DND-41 (cell line): ENCODE measurements at regions not wholly inside any gene's neighbourhood (a gene's known extent, or its start where the extent isn't known, plus 50 kb on each side); places are given as distances from the start of the nearest gene placed in this dataset.

ENCODE experiments used
- ATAC-seq: fragments of 200-7000 bp; cut with Tn5 transposase; 3 replicates; pipeline ENCODE4 v1.9.1; 2021; ENCODE audit warnings: low read depth; ENCODE audit not compliant: insufficient read depth
- DNase-seq: peaks from one replicate; pipeline ENCODE4 v3.0.0-alpha.2; 2020
- H2AFZ ChIP-seq: 2 replicates; pipeline ENCODE4 v1.6.0; 2012; ENCODE audit warnings: low read depth, low read length
- H3K27ac ChIP-seq: 2 replicates; pipeline ENCODE4 v1.5.1; 2012; ENCODE audit warnings: low read length, inconsistent platforms
- H3K27me3 ChIP-seq: fragments of 200-600 bp; sonication (generic); 2 replicates; pipeline ENCODE4 v1.6.0; 2012; ENCODE audit warnings: low read length, mild to moderate bottlenecking, inconsistent platforms; ENCODE audit not compliant: insufficient read depth, poor library complexity
- H3K36me3 ChIP-seq: 2 replicates; pipeline ENCODE4 v1.5.1; 2012; ENCODE audit warnings: low read length, inconsistent platforms; ENCODE audit not compliant: insufficient read depth
- H3K4me1 ChIP-seq: 2 replicates; pipeline ENCODE4 v1.5.1; 2012; ENCODE audit warnings: mild to moderate bottlenecking, low read length; ENCODE audit not compliant: insufficient read depth
- H3K4me2 ChIP-seq: 2 replicates; pipeline ENCODE4 v1.6.0; 2012; ENCODE audit warnings: mild to moderate bottlenecking, moderate library complexity, low read length, inconsistent platforms; ENCODE audit not compliant: insufficient read depth
- H3K4me3 ChIP-seq, 2 experiments: fragments of 200-600 bp in 1 of 2; shearing (Covaris generic) in 1 of 2; 2 replicates each; pipeline ENCODE4 v1.5.1; 2012 to 2016; ENCODE audit warnings: inconsistent platforms in 2 of 2, low read length in 2 of 2, mild to moderate bottlenecking in 2 of 2, low read depth in 1 of 2, moderate library complexity in 1 of 2
- H3K79me2 ChIP-seq: 2 replicates; pipeline ENCODE4 v1.6.0; 2012; ENCODE audit warnings: low read length, inconsistent platforms; ENCODE audit not compliant: insufficient read depth
- H3K9ac ChIP-seq: 2 replicates; pipeline ENCODE4 v1.6.0; 2012; ENCODE audit warnings: low read depth, mild to moderate bottlenecking, inconsistent platforms, low read length, moderate library complexity
- H3K9me3 ChIP-seq: 2 replicates; pipeline ENCODE4 v1.5.1; 2012; ENCODE audit warnings: low read length, moderate library complexity, mild to moderate bottlenecking, inconsistent platforms; ENCODE audit not compliant: insufficient read depth, severe bottlenecking
- H4K20me1 ChIP-seq: 2 replicates; pipeline ENCODE4 v1.6.0; 2012; ENCODE audit warnings: low read length; ENCODE audit not compliant: insufficient read depth
- CTCF ChIP-seq: IDR thresholded peaks from 2 replicates; pipeline ENCODE4 v1.5.1; 2012; ENCODE audit warnings: borderline replicate concordance, low read length, moderate library complexity, mild to moderate bottlenecking; ENCODE audit not compliant: poor library complexity, severe bottlenecking; ENCODE audit errors: extremely low read depth
- EZH2 ChIP-seq: IDR thresholded peaks from 3 replicates; pipeline ENCODE4 v1.6.1; 2012; ENCODE audit warnings: borderline replicate concordance, low read depth, mild to moderate bottlenecking, moderate library complexity, low read length, inconsistent platforms; ENCODE audit not compliant: severe bottlenecking

DNA sequence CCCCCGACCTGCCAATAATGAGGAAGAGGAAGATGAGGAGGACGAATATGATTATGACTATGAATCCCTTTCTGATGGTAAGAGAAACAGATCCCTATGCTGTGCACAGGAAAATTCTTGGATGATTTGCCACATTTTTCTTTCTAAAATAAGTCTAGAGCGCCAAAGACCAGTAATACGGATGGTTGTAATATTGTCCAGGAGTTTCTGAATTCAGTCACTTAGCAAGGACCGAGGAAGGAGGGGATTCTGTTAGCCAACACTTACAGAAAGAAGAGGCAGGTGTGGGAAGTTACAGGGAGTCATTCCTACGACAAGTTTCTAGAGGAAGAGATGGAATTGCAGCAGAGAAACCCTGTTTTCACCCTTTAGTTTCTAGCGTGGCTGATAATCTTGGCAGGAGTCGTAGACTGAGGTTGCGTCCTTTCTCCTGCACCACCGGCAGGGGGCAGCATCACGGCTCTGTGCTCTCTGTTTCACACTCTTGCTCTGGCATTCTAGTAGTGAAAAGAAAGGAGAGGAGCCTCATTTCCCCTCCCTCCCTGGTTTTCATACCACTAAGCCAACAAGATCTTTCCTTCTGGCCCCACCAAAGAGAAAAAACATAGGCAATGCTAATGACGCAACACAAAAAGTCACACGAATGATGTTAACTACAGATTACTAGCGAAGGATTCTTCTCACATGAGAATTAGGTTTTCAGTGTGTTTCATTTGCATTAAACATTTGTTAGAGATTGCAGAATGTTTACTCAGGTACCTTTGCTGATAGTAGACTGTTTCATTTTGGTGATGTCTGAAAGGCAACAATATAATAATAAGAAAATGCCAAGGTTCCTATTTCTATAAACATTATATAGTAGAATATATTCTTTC is 82.7 kb downstream of the NOC3L start:
- no peak overlapping the region for H3K9ac ChIP-seq
- ATAC-seq (peak; percentile 88), DNase-seq (peak; percentile 53)
- H3K27ac ChIP-seq, result no peak overlapping the region
- no peaks in the 10 kb centered on the region for H3K9me3 ChIP-seq
- peaks cover 6% of the 10 kb centered on the region; the same call in 1 of the 2 replicates for H4K20me1 ChIP-seq
- H3K27me3 ChIP-seq, result peaks cover 30% of the 10 kb centered on the region
- H3K79me2 ChIP-seq, result no peaks in the 10 kb centered on the region
- H3K4me3 ChIP-seq, result no peak overlapping the region
- H3K4me2 ChIP-seq, result no peak overlapping the region
- H3K36me3 ChIP-seq, result no peaks in the 10 kb centered on the region
- H3K4me1 ChIP-seq, result no peaks in the 10 kb centered on the region
- H2AFZ ChIP-seq, result no peak overlapping the region
- TF ChIP-seq CTCF (peak; percentile 93), EZH2 (no peak)

GRCh38 chr10:94281654-94282053 is 81.1 kb downstream of the NOC3L start:
- ATAC-seq, result no peak
- no peak overlapping the region for H2AFZ ChIP-seq
- no peaks in the 10 kb centered on the region for H3K79me2 ChIP-seq
- H3K27ac ChIP-seq, result no peak overlapping the region
- DNase-seq, result no peak
- H3K4me3 ChIP-seq, result no peak overlapping the region
- no peak overlapping the region for H3K4me2 ChIP-seq
- peaks cover 6% of the 10 kb centered on the region; the same call in 1 of the 2 replicates for H4K20me1 ChIP-seq
- H3K27me3 ChIP-seq, result peaks cover 41% of the 10 kb centered on the region
- TF ChIP-seq CTCF, result no peak
- TF ChIP-seq EZH2, result no peak
- H3K4me1 ChIP-seq, result no peaks in the 10 kb centered on the region
- H3K9me3 ChIP-seq, result no peaks in the 10 kb centered on the region
- H3K36me3 ChIP-seq, result no peaks in the 10 kb centered on the region
- no peak overlapping the region for H3K9ac ChIP-seq

DNA sequence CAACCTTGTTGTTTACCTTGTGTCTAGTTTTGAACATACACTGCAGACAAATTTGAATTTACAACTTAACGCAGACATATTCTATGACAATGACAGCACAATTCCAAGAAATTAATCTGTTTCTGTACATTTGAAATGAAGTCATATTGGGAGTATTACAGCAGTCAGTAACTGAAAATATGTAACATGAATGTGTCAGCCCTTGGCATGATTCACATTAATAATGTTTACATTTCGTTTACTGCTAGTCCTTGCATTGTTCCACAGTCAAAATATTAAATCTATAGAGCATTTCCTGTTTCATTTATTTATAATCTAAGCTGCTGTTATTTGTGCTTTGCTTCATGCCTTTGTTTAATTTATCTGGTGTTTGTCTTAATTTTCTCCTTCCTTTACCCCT is 80.4 kb downstream of the NOC3L start:
- H3K4me3 ChIP-seq, result no peak overlapping the region
- no peaks in the 10 kb centered on the region for H3K79me2 ChIP-seq
- H3K4me2 ChIP-seq, result no peak overlapping the region
- TF ChIP-seq EZH2, result no peak
- no peak for TF ChIP-seq CTCF
- H3K27me3 ChIP-seq, result peaks cover 40% of the 10 kb centered on the region
- no peaks in the 10 kb centered on the region for H3K9me3 ChIP-seq
- H3K27ac ChIP-seq, result no peak overlapping the region
- peaks cover 4% of the 10 kb centered on the region; the same call in 1 of the 2 replicates for H4K20me1 ChIP-seq
- ATAC-seq (no peak), DNase-seq (no peak)
- H3K36me3 ChIP-seq, result no peaks in the 10 kb centered on the region
- H3K4me1 ChIP-seq, result no peaks in the 10 kb centered on the region
- no peak overlapping the region for H2AFZ ChIP-seq
- no peak overlapping the region for H3K9ac ChIP-seq
